Liver (tissue), 8 donors: ENCODE measurements at regions not wholly inside any gene's neighbourhood (a gene's known extent, or its start where the extent isn't known, plus 50 kb on each side); places are given as distances from the start of the nearest gene placed in this dataset.

Experiments used
- DNase-seq: peaks from one replicate; pipeline ENCODE4 v3.0.0-alpha.2; 2017; ENCODE audit warnings: low spot score
- H3K27ac ChIP-seq, 2 donors: one replicate each; pipeline ENCODE4 v1.7.0; 2013; ENCODE audit warnings: inconsistent platforms in 2 of 2, low read length in 2 of 2, control low read depth in 1 of 2, low read depth in 1 of 2, mild to moderate bottlenecking in 1 of 2
- H3K27me3 ChIP-seq, 4 donors: one replicate each; pipeline versions ENCODE4 v1.6.1 to v1.7.0; 2013; ENCODE audit warnings: low read length in 3 of 4, inconsistent platforms in 1 of 4, mild to moderate bottlenecking in 1 of 4, moderate library complexity in 1 of 4; ENCODE audit not compliant: control insufficient read depth in 4 of 4, insufficient read depth in 4 of 4
- H3K36me3 ChIP-seq, 4 donors: one replicate each; pipeline versions ENCODE4 v1.6.1 to v1.7.0; 2013; ENCODE audit warnings: low read length in 3 of 4, mild to moderate bottlenecking in 3 of 4, low read depth in 1 of 4, moderate library complexity in 1 of 4; ENCODE audit not compliant: control insufficient read depth in 4 of 4, insufficient read depth in 3 of 4
- H3K4me1 ChIP-seq, 4 donors: one replicate each; pipeline versions ENCODE4 v1.6.1 to v1.7.0; 2013; ENCODE audit warnings: low read length in 3 of 4, mild to moderate bottlenecking in 3 of 4, moderate library complexity in 1 of 4; ENCODE audit not compliant: control insufficient read depth in 4 of 4, insufficient read depth in 4 of 4
- H3K4me3 ChIP-seq, 3 donors: one replicate each; pipeline versions ENCODE4 v1.6.1 to v1.7.0; 2013; ENCODE audit warnings: low read length in 3 of 3, control low read depth in 1 of 3, low read depth in 1 of 3, mild to moderate bottlenecking in 1 of 3
- H3K9ac ChIP-seq, 2 donors: one replicate each; pipeline ENCODE4 v1.7.0; 2013; ENCODE audit warnings: low read length in 2 of 2, mild to moderate bottlenecking in 2 of 2, moderate library complexity in 2 of 2, control low read depth in 1 of 2, low read depth in 1 of 2
- H3K9me3 ChIP-seq, 4 donors: one replicate each; pipeline versions ENCODE4 v1.6.1 to v1.7.0; 2013; ENCODE audit warnings: low read length in 3 of 4; ENCODE audit not compliant: control insufficient read depth in 4 of 4
- ATF3 ChIP-seq: IDR thresholded peaks from 2 replicates; pipeline ENCODE4 v1.6.1; 2016; ENCODE audit warnings: antibody characterized with exemption
- CTCF ChIP-seq: fragments of 150-350 bp; IDR thresholded peaks from 2 replicates; pipeline ENCODE4 v1.5.1; 2017; ENCODE audit warnings: improper control_type of control experiment, low read depth, low read length; ENCODE audit not compliant: missing input control
- EGR1 ChIP-seq, 2 donors: IDR thresholded peaks; 2 replicates each; pipeline ENCODE4 v1.6.1; 2016 to 2018; ENCODE audit warnings: antibody characterized with exemption in 2 of 2, low read depth in 2 of 2
- FOXA1 ChIP-seq: IDR thresholded peaks from 2 replicates; pipeline ENCODE4 v1.6.1; 2016; ENCODE audit warnings: antibody characterized with exemption
- FOXA2 ChIP-seq: IDR thresholded peaks from 2 replicates; pipeline ENCODE4 v1.6.1; 2016; ENCODE audit warnings: antibody characterized with exemption
- GABPA ChIP-seq, 2 donors: IDR thresholded peaks in 1 of 2; conservative IDR thresholded peaks in 1 of 2; 2 replicates each; pipeline ENCODE4 v1.6.1; 2016; ENCODE audit warnings: antibody characterized with exemption in 2 of 2, mild to moderate bottlenecking in 1 of 2, moderate library complexity in 1 of 2
- HNF4G ChIP-seq: IDR thresholded peaks from 2 replicates; pipeline ENCODE4 v1.6.1; 2016; ENCODE audit warnings: antibody characterized with exemption
- JUND ChIP-seq, 2 donors: IDR thresholded peaks; 2 replicates each; pipeline ENCODE4 v1.6.1; 2016; ENCODE audit warnings: antibody characterized with exemption in 2 of 2
- MAX ChIP-seq: IDR thresholded peaks from 2 replicates; pipeline ENCODE4 v1.6.1; 2016; ENCODE audit warnings: antibody characterized with exemption
- RAD21 ChIP-seq, 2 donors: IDR thresholded peaks; 2 replicates each; pipeline ENCODE4 v1.6.1; 2016; ENCODE audit warnings: antibody characterized with exemption in 2 of 2, mild to moderate bottlenecking in 2 of 2
- REST ChIP-seq: IDR thresholded peaks from 2 replicates; pipeline ENCODE4 v1.6.1; 2016; ENCODE audit warnings: antibody characterized with exemption, mild to moderate bottlenecking
- RXRA ChIP-seq, 2 donors: IDR thresholded peaks; 2 replicates each; pipeline ENCODE4 v1.6.1; 2017 to 2018; ENCODE audit warnings: antibody characterized with exemption in 2 of 2, mild to moderate bottlenecking in 1 of 2
- SP1 ChIP-seq: IDR thresholded peaks from 2 replicates; pipeline ENCODE4 v1.6.1; 2018; ENCODE audit warnings: antibody characterized with exemption, mild to moderate bottlenecking
- TAF1 ChIP-seq: conservative IDR thresholded peaks from 2 replicates; pipeline ENCODE4 v1.6.1; 2016; ENCODE audit warnings: antibody characterized with exemption, mild to moderate bottlenecking
- YY1 ChIP-seq: IDR thresholded peaks from 2 replicates; pipeline ENCODE4 v1.6.1; 2016; ENCODE audit warnings: antibody characterized with exemption, mild to moderate bottlenecking
- WGBS: extraction: QIAGEN DNeasy Blood & Tissue Kit; methylation state at CpG from one replicate; pipeline ENCODE4 v1.1.7; 2013; 5-methylcytosine and 5-hydroxymethylcytosine counted together
- donor health status: healthy.
- donor health status: healthy.
- donor health status: healthy.
- donor health status: healthy.
- donor health status: healthy.

- peaks cover 0 to 4% (median 2%) of the 10 kb centered on the region in 4 donors for H3K27me3 ChIP-seq
- H3K4me3 ChIP-seq: no peak overlapping the region
- H3K36me3 ChIP-seq: no peaks in the 10 kb centered on the region
- H3K27ac ChIP-seq: no peak overlapping the region
- no peak overlapping the region for H3K9ac ChIP-seq
- 74% methylated on average over 23 of the region's 23 CpGs for WGBS
- no peaks in the 10 kb centered on the region for H3K4me1 ChIP-seq
- no peak for DNase-seq
- no peak for TF ChIP-seq ATF3
- no peak for TF ChIP-seq FOXA1
- TF ChIP-seq REST: no peak
- TF ChIP-seq EGR1 (IDR thresholded peaks at IDR 0.05; ENCODE audit: low read depth in 2 of 2): no peak
- no peak for TF ChIP-seq RAD21 (IDR thresholded peaks at IDR 0.05)
- TF ChIP-seq TAF1: no peak
- TF ChIP-seq FOXA2: no peak
- TF ChIP-seq GABPA (IDR thresholded peaks at IDR 0.05 in 1 of 2, conservative IDR thresholded peaks at IDR 0.05 in 1 of 2): no peak
- TF ChIP-seq JUND (IDR thresholded peaks at IDR 0.05): no peak
- TF ChIP-seq YY1: no peak
- no peak for TF ChIP-seq RXRA (IDR thresholded peaks at IDR 0.05)
- no peak for TF ChIP-seq HNF4G
- no peak for TF ChIP-seq MAX
- TF ChIP-seq SP1: no peak
- no peak for TF ChIP-seq CTCF
- no peaks in the 10 kb centered on the region for H3K9me3 ChIP-seq
These were observed 137.3 kb upstream of the GPR12 start for GRCh38 chr13:26897706-26898550.

- Histone ChIP-seq H3K9me3 (no peaks in the 10 kb centered on the region), H3K9ac (no peak overlapping the region), H3K36me3 (no peaks in the 10 kb centered on the region), H3K27ac (no peak overlapping the region), H3K4me1 (no peaks in the 10 kb centered on the region), H3K27me3 (peaks cover 0 to 4% (median 2%) of the 10 kb centered on the region in 4 donors), H3K4me3 (no peak overlapping the region)
- DNase-seq: no peak
- no peak for TF ChIP-seq TAF1
- TF ChIP-seq RXRA (IDR thresholded peaks at IDR 0.05): no peak
- 29% methylated on average over 4 of the region's 4 CpGs for whole genome bisulfite sequencing
These were observed 136.5 kb upstream of the GPR12 start for GRCh38 chr13:26896986-26897668.
